Hematopoietic multipotent progenitor cell treated with erythropoietin and hydrocortisone succinate and interleukin-3 and kit ligand, for 6 days (in vitro differentiated cells): ENCODE measurements at regions not wholly inside any gene's neighbourhood (a gene's known extent, or its start where the extent isn't known, plus 50 kb on each side); places are given as distances from the start of the nearest gene placed in this dataset.
"Not testable (repeated sequence)": the region's sequence is repeated elsewhere in the genome, so short reads cannot be mapped to it uniquely, and the experiment has no call there.

Source experiments
- DNase-seq: peaks from one replicate; pipeline ENCODE4 v3.0.0-alpha.2; 2015

DNA sequence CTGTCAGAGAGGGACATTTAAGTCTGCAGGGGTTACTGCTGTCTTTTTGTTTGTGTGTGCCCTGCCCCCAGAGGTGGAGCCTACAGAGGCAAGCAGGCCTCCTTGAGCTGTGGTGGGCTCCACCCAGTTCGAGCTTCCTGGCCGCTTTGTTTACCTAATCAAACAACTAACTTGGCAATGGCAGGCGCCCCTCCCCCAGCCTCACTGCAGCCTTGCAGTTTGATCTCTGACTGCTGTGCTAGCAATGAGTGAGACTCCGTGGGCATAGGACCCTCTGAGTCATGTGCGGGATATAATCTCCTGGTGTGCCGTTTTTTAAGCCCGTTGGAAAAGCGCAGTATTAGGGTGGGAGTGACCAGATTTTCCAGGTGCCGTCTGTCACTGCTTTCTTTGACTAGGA lies 216.8 kb upstream of the CDKN2B start:
- DNase-seq: not testable (repeated sequence)

DNA sequence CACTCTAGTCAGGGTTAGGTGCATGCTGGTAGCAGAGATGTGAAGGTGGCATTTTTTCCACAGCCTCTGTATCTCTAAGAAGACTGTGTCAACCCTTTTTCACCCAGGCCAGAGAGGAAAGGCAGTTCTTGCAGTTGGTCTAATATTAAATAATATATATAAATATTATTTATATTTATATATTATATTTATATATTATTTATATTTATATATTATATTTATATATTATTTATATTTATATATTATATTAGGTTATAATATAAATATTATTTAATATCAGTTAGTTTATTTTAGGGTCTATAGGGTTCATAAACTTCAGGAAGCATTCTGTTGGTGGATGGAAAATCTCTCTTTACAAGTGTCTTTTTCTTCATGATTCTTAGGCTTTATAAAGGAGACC lies 218.6 kb upstream of the DMRTA1 start:
- DNase-seq: no peak

DNA sequence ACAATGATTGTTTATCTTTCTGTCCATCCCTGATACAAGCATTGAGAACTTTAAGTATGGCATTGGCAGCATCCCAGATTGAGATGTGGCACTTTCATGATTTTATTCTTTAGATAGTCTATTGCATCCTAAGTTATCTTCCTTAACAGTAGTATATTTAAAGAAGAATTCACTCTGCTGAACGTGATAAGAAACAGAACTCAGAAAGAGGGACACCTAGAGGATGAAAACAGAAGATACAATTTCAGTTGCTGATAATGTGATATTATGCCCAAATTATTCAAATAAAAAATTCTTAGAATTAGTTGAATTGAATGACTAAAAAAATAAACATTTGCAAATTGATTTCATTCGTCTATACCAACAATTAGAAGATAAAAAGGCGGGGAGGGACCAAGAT lies 218.1 kb upstream of the DMRTA1 start:
- DNase-seq: no peak

DNA sequence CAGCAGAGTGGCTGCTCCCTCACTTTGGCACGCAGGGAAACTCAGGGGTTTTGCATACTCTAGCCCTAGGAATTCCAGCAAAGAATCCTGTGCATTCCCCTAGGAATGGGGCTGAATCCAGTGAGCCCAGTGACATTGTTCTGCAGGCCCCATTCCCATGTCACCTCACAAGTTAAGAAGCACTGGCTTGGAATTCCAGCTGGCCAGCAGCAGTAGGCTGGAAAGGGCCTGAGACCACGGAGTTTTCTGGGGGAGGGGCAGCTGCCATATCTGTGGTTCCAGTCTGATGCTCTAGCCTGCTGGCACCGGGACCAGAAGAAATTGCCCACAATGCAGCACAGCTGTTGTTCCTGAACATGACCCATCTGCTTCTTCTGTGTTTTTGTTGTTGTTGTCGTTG lies 217.6 kb upstream of the DMRTA1 start:
- no peak for DNase-seq

DNA sequence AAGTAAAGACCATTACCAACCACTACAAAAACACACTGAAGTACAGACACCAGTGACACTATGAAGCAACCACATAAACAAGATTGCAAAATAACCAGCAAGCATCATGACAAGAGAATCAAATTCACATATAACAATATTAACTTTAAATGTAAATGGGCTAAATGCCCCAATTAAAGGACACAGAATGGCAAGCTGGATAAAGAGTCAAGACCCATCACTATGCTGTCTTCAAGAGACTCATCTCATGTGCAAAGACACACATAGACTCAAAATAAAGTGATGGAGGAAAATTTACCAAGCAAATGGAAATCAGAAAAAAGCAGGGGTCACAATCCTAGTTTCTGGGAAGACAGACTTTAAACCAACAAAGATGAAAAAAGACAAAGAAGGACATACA lies 215.3 kb upstream of the DMRTA1 start:
- not testable (repeated sequence) for DNase-seq

DNA sequence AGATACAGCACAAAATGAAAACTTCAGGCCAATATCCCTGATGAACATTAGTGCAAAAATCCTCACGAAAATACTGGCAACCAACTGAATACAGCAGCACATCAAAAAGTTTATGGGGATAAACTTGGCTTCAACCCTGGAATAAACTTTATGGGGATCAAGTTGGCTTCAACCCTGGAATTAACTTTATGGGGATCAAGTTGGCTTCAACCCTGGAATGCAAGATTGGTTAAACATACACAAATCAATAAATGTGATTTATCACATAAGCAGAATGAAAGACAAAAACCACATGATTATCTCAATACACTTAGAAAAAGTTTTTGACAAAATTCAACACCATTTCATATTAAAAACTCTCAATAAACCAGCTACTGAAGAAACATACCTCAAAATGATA lies 213.7 kb upstream of the DMRTA1 start:
- DNase-seq: no peak

DNA sequence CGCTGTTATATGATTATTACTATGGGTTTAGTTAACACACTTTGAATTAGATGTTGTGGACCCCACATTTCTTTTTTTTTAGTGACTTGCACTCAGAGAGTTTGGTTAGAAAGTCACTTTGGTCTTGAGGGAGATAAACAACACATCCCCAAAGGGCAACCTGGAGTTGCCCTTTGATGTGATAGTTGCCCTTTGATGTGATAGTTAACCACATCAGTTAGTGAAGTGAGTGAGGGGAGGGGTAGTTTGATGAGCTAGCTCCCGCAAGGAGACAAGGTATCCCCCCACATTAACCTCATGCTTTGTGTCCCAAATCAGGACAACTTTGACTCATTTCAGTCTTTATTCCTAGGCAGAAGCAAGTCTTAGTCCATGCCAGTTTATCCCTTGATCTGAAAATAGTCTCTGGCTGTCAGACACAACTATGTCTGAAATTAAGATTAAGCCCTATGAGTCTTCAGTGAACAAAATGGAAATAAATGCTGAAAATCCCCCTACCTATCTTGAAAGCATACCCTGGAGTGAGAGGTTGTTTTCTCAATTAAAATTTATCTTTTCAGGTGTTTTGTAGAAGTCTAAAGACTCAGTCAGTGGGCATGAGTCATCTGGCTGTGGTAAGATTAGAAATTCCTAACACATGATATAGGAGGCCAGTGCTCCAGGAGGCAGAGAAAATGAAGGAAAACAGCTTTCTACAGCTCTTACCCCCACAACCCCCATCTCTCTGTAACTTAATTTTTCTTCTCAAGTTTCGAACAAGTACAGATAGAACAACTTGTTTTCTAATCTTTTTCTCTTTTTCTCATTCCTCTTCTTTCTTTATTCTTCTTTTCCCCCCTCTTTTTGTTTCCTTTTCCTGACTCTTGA lies 208.9 kb upstream of the DMRTA1 start:
- DNase-seq: no peak

DNA sequence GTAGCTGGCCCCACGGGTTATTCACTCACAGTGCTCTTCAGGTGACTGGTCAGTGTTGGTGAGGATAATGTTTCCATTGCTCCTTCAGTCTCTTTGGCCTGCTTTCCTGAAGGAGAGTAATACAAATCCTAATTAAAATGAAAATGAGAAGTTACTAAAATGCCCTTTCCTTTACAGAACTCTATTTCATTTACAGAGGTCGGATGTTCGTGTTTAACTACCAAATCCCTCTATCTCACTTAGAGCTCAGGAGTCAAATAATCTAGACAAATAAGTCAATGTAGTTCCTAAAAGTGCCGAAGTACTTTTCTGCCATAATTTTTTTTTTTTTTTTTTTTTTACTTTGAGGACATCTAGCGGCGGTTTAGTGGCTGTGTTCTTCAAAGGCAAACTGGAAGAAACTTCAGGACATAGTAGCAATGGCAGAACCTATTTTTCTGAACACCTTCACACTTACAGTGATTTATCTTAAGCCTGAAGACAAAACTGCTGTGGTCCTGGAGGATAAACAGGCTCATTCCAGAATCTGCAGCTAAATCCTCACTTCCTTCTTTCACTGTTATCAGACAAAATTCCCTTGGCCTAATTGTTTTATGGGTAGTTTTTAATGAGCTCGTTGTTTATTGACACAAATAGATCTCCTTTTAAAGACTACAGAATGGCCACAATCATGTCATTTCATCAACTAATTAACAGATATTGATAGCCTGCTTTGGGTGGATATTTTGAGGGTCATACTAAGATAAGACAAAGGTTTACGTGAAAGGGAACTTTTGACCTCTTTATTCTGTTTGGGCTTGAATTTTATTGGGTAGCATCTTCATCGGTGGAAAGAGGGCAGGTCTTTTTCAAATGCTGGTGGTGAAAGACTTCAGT lies 207.6 kb upstream of the DMRTA1 start:
- DNase-seq: peak; percentile 59

DNA sequence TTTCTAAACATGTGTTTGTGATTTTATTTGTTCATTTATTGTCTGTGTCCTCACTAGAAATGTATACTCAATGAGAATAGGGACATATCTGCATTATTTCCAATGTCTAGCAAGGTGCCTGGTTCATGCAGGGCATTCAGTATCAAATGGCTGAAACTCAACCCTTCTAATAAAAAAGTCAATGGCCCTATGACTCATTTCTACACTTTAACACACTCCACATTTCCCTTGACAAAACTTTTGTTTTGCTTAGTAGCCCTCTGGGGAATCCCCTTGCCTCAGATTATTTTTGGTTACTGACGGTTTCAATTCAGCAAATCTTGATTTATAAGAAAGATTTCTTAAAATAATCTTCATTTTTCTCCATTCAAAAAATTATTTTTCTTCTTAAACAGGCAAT lies 206.0 kb upstream of the DMRTA1 start:
- no peak for DNase-seq

DNA sequence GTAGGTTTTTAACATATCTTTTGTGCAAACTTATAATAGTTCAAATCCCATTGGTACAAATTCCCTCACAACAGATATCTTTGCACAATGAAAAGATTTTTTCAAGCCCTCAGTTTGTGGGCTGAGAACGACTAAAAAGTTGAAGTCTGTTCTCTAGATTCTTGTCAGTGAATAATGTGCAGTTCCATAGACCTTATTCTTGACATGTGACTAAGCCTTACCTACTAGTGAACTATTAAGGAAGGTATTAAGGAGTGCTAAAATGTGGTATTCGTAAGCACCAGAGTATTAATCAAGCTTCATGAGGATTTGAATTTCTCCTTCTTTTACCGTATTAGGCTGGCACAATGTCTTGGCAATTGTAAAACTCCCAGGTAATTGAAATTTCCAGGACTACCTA lies 205.6 kb upstream of the DMRTA1 start:
- no peak for DNase-seq

DNA sequence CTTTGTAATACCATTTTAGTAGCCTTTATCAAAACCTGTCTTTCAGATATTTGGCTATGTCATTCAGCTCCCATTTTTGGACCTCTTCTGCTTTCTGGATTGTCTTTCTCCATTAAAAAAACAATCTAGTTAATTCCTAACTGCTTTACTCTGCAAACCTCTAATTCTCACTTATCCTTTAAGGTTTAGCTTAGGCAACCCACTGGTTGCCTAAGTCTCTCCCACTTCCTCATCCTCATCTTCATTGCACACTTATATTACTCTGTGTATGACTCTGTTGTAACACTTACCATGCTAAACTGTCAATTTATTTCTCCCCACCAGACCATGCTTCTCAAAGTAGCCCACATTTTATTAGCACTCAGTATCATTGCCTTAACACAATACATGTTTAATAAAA lies 205.0 kb upstream of the DMRTA1 start:
- DNase-seq: peak; percentile 12

DNA sequence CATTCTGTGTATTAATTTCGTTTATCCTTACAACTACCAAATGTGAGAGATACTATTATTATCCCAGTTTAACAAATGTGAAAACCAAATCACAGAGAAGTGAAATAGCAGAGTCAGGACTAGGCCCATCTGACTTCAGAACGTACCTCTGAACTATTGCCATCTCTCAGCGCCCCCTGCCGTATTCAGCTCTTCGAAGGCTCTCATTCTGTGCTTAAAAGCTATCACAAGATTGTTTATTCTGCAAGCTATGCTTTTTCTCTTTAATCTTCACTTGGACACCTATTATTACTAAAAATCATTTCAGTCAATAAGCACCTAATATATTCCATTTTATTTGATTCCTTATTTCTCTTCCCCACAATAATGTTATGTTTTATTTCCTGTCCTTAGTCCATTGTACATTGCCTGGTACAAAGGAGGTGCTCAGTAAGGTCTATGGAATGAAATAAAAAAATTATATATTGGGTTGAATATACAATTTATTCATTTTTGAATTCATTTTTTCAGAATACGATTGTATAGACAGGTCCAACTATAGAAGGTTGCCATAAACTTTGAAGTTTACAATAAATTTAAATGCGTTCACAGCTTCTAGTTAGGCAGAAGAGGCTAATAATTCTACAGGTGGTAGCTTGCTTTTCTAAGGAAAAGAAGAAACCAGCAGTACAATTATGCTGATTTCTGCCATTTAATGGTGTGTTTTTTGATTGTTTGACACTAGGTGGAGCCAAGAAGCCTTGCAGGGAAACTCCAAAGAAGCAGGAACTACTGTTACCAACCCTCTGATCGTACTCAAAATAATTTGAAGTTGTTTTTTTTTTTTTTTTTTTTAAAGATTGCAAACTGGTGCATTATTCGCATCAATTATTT lies 202.2 kb upstream of the DMRTA1 start:
- peak; percentile 71 for DNase-seq

DNA sequence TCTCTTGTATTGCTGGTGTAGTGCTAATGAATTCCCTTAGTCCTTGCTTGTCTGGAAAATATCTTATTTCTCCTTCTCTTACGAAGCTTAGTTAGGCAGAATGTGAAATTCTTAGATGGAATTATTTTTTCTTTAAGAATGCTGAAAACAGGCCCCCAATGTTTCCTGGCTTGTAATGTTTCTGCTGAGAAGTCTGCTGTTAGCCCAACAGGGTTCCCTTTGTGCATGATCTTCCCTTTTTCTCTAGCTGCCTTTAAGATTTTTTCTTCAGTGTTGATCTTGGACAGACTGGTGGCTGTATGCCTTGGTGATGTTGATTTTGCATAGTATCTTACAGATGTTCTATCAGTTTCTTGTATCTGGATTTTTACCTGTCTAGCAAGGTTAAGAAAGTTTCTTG lies 191.3 kb upstream of the DMRTA1 start:
- no peak for DNase-seq

DNA sequence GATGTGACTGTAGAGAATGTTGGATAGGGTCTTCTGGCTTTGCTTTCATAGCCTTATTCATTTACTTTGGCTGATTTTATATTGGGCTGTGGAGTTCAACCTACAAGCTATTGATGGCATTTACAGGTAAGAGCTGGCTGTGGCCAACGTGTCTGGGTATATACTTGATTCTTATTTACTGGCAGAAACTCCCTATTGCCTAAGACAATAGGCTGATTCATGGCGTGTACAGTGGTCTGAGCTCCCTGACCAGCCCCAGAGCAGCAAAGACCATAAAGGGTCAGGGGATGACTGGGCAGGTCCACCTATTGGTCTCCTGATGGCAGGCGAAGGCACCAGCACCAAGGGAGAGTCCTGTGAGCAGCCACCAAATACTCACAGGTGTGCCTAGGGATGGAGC lies 190.2 kb upstream of the DMRTA1 start:
- no peak for DNase-seq

DNA sequence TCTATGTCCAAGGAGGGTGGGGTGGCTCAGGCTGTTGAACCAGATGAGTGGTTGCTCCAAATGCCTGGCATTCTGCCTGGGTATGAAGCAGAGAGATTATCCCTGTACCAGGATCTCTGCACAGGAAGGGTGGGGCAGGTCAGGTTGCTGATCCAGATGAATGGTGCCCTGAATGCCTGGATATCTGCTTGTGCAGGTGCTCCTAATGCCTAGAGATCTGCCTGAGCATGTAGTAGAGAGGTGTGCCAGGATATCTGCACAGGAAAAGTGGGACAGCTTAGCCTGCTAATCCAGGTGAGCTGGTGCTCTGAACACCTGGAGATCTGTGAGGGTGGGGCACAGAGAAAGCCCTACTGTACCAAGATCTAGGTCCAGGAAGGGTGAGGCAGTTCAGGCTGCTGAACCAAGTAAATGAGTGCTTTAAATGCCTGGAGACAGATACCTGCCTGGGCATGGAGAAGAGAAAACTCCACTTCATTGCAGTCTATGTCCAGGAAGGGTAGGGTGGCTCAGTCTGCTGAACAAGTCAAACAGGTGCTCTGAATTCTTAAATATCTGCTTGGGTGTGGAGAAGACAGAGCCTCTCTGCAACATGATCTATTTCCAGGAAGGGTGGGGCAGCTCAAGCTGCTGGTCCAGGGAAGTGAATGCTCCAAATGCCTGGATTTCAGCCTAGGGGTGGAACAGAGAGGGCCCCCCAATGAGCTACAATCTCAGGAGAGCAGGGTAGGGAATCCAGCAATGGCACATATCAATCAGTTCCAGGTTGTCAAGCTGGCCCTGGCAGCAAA lies 189.4 kb upstream of the DMRTA1 start:
- no peak for DNase-seq

DNA sequence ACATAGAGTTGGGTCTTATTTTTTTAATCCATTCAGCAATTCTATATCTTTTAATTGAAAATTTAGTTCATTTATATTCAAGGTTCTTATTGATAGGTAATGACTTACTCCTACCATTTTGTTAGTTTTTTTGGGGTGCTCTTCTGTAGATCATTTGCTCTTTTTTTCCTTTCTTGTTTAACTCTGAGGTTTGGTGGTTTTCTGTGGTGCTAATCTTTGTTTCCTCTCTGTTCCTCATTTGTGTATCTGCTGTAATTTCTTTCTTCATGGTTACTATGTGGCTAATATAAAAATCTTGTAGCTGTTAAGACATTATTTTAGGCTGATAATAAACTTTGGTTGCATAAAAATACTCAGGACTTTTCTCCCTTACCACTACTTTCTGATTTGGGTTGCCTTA lies 181.6 kb upstream of the DMRTA1 start:
- no peak for DNase-seq

DNA sequence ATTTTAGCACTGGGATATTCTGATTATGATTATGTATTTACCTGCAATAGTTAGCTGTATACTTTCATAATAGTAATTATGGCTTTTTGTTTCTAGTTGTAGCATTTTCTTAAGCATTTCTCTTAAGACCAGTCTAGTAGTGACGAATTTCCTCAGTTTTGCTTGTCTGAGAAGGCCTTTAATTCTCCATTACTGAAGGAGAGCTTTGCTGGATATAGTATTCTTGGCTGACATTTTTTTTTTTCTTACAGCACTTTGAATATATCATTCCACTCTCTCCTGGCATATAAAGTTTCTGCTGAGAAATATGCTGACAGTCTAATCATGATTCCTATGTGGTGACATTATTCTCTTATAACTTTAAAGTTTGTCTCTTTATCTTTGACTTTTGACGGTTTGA lies 181.1 kb upstream of the DMRTA1 start:
- DNase-seq: no peak

DNA sequence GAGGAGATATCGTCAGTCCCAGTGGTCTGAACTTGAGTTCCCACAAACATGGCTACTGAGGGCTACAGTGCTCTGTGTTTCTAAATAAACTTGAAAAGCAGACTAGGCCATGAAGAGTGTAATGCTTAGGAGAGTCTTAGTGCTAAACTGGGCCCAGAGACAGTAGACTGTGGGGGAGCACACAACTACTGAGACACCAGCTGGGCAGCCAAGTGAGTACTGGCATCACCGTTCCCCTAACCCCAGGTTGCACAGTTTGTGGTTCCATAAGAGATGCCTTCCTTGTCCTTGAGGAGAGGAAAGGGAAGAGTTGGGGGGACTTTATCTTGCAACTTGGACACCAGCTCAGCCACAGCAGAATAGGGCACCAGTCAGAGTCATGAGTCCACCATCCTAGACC lies 172.1 kb upstream of the DMRTA1 start:
- DNase-seq: no peak

DNA sequence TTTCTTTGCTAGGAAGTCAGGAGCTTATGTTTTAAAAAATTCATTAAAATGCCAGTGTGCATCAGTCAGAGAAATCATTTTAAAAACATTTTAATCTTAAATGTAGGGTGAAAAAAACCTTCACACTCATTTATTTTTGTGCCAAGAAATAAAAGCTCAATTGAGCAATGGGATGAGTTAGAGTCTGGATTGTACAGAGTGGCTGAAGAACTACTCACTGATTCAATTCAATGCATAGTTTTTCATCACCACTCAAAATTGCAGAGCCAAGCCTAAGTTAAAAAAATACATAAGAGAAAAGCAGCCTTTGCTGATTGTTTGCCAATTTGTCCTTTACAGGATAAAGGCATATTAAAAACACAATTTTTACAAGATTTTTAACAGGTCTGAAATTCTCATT lies 168.2 kb upstream of the DMRTA1 start:
- DNase-seq: no peak

DNA sequence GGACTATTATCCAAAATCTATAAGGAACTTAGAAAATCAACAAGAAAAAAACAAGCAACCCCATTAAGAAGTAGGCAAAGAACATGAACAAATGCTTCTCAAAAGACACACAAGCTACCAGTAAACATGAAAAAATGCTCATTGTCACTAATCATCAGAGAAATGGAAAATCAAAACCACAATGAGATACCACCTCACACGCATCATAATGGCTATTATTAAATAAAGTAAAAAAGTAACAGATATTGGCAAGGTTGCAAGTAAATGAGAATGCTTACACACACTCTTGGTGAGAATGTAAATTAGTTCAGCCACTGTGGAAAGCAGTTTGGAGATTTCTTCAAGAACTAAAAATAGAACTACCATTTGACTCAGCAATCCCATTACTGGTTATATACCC lies 167.0 kb upstream of the DMRTA1 start:
- no peak for DNase-seq

DNA sequence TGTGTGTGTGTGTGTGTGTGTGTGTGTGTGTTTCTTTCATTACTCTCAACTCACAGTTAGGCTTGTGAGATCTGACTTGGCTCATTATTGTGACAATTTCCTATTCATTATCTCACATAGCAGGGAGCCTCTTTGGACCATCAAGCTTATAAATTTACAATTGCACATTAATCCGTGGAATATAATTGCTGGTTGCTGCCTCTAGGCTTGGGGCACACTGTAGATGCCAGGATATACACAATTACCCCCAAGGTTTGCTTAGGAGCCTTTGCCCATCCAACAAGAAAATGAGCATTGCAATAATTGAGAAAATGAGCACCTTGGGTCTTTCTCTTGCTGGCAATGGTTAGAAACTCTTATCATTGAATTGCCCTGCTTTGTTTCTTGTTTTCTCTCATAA lies 161.6 kb upstream of the DMRTA1 start:
- no peak for DNase-seq

DNA sequence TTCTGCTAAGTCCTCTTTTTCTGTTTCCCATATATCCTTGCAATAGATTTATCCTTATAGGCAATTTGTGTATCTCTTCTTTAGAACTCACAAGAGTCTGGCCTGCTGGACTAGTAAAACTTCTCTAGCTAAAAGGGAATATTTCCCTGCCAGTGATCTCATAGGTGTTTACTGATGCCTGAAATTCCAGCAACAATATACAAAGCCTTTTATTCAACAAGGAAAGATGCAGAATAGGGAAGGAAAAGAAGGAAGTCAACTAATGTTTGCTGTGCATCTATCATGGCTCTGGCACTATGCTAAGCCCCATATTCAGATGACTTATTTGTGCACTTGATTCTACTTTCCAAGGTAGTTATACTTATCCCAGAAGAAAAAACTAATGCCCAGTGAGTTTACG lies 160.0 kb upstream of the DMRTA1 start:
- no peak for DNase-seq
